IMR-90 (cell line): ENCODE measurements at regions not wholly inside any gene's neighbourhood (a gene's known extent, or its start where the extent isn't known, plus 50 kb on each side); places are given as distances from the start of the nearest gene placed in this dataset.

ENCODE experiments used
- ATAC-seq: fragments of 200-7000 bp; cut with Tn5 transposase; 2 replicates; pipeline ENCODE4 v1.9.1; 2020; ENCODE audit warnings: low read depth, mild to moderate bottlenecking, moderate library complexity
- BruUV-seq: library from RNA; stranded (reverse); fragments of 400-500 nt; replicated peaks from 2 replicates; lab custom pipeline; 2021; lab: Mats Ljungman, UMichigan
- CTCF ChIA-PET: fragments of 300-600 bp; formaldehyde crosslinking; extraction: SDS; loops from one replicate; lab custom pipeline; 2021; ENCODE audit warnings: antibody characterized with exemption; lab: Yijun Ruan, JAX
- POLR2A ChIA-PET: fragments of 300-600 bp; sonication (Branson Sonifier 250); formaldehyde crosslinking; loops from one replicate; lab custom pipeline; 2022; ENCODE audit warnings: antibody characterized with exemption; ENCODE audit not compliant: unreplicated experiment; lab: Charles Lee
- DNase-seq: peaks from one replicate; pipeline ENCODE4 v3.0.0; 2013
- H2AFZ ChIP-seq: replicated peaks from 2 replicates; pipeline ENCODE3; 2013; ENCODE audit warnings: low read length, mild to moderate bottlenecking; ENCODE audit not compliant: poor library complexity
- H2AK5ac ChIP-seq: 2 replicates; pipeline ENCODE4 v1.6.1; 2013; ENCODE audit warnings: low read depth, low read length, inconsistent platforms
- H2AK9ac ChIP-seq: replicated peaks from 2 replicates; pipeline ENCODE3; 2013; ENCODE audit warnings: mild to moderate bottlenecking, low read depth, low read length, moderate library complexity; ENCODE audit not compliant: poor library complexity
- H2BK120ac ChIP-seq: 2 replicates; pipeline ENCODE4 v1.6.1; 2013; ENCODE audit warnings: low read depth, low read length, inconsistent platforms
- H2BK15ac ChIP-seq: 3 replicates; pipeline ENCODE4 v1.6.1; 2013; ENCODE audit warnings: low read depth, low read length, inconsistent platforms
- H2BK20ac ChIP-seq: 2 replicates; pipeline ENCODE4 v1.6.1; 2013; ENCODE audit warnings: low read depth, mild to moderate bottlenecking, inconsistent platforms, low read length, moderate library complexity
- H2BK5ac ChIP-seq: 2 replicates; pipeline ENCODE4 v1.6.1; 2013; ENCODE audit warnings: mild to moderate bottlenecking, low read depth, low read length, inconsistent platforms; ENCODE audit not compliant: poor library complexity, severe bottlenecking
- H3K14ac ChIP-seq: replicated peaks from 2 replicates; pipeline ENCODE4 v1.6.1; 2013; ENCODE audit warnings: low read depth, low read length, inconsistent platforms
- H3K18ac ChIP-seq: 2 replicates; pipeline ENCODE4 v1.6.1; 2013; ENCODE audit warnings: low read depth, low read length, control low read depth
- H3K23ac ChIP-seq: 2 replicates; pipeline ENCODE4 v1.6.1; 2013; ENCODE audit warnings: low read depth, low read length, inconsistent platforms
- H3K27ac ChIP-seq: 2 replicates; pipeline ENCODE4 v1.5.1; 2013; ENCODE audit warnings: mild to moderate bottlenecking, control low read depth, low read length; ENCODE audit not compliant: insufficient read depth
- H3K27me3 ChIP-seq: 2 replicates; pipeline ENCODE4 v1.6.1; 2013; ENCODE audit warnings: low read length; ENCODE audit not compliant: control insufficient read depth, insufficient read depth
- H3K36me3 ChIP-seq: 2 replicates; pipeline ENCODE4 v1.6.1; 2013; ENCODE audit warnings: low read length, mixed read lengths; ENCODE audit not compliant: control insufficient read depth, insufficient read depth
- H3K4ac ChIP-seq: 2 replicates; pipeline ENCODE4 v1.6.1; 2013; ENCODE audit warnings: low read depth, low read length, inconsistent platforms
- H3K4me1 ChIP-seq: 2 replicates; pipeline ENCODE4 v1.6.1; 2013; ENCODE audit warnings: low read length, mixed read lengths; ENCODE audit not compliant: control insufficient read depth, insufficient read depth
- H3K4me2 ChIP-seq: 2 replicates; pipeline ENCODE4 v1.6.1; 2013; ENCODE audit warnings: low read depth, mild to moderate bottlenecking, control low read depth, low read length, moderate library complexity
- H3K4me3 ChIP-seq: 2 replicates; pipeline ENCODE4 v1.5.1; 2013; ENCODE audit warnings: low read depth, mild to moderate bottlenecking, control low read depth, low read length, moderate library complexity; ENCODE audit not compliant: insufficient read depth
- H3K56ac ChIP-seq: 2 replicates; pipeline ENCODE4 v1.6.1; 2013; ENCODE audit warnings: low read length, inconsistent platforms; ENCODE audit not compliant: insufficient read depth; ENCODE audit errors: extremely low read depth
- H3K79me1 ChIP-seq, 2 experiments: 2 replicates each; pipeline ENCODE4 v1.6.1; 2013; ENCODE audit warnings: low read length in 2 of 2, inconsistent platforms in 1 of 2, low read depth in 1 of 2
- H3K9ac ChIP-seq: 2 replicates; pipeline ENCODE4 v1.6.1; 2013; ENCODE audit warnings: low read depth, low read length, control low read depth
- H3K9me1 ChIP-seq: 2 replicates; pipeline ENCODE4 v1.6.1; 2013; ENCODE audit warnings: low read length, inconsistent platforms; ENCODE audit not compliant: insufficient read depth
- H3K9me3 ChIP-seq: 2 replicates; pipeline ENCODE4 v1.6.1; 2013; ENCODE audit warnings: low read length; ENCODE audit not compliant: control insufficient read depth, insufficient read depth
- H4K20me1 ChIP-seq: 2 replicates; pipeline ENCODE4 v1.6.1; 2013; ENCODE audit warnings: low read length, inconsistent platforms; ENCODE audit not compliant: insufficient read depth
- H4K5ac ChIP-seq: 2 replicates; pipeline ENCODE4 v1.6.1; 2013; ENCODE audit warnings: mild to moderate bottlenecking, low read depth, low read length, control low read depth
- H4K8ac ChIP-seq, 2 experiments: 2 replicates each; pipeline ENCODE4 v1.6.1; 2013; ENCODE audit warnings: low read depth in 2 of 2, low read length in 2 of 2, control low read depth in 1 of 2, inconsistent platforms in 1 of 2
- H4K91ac ChIP-seq: 2 replicates; pipeline ENCODE4 v1.6.1; 2013; ENCODE audit warnings: low read depth, low read length, inconsistent platforms; ENCODE audit not compliant: insufficient read depth
- MAZ ChIP-seq: IDR thresholded peaks from 2 replicates; pipeline ENCODE4 v1.6.1; 2012; ENCODE audit warnings: low read depth, mild to moderate bottlenecking, low read length, improper control_type of control experiment, moderate library complexity, borderline replicate concordance
- MXI1 ChIP-seq: IDR thresholded peaks from 2 replicates; pipeline ENCODE4 v1.6.1; 2012; ENCODE audit warnings: low read depth, mild to moderate bottlenecking, low read length, moderate library complexity, borderline replicate concordance
- RFX5 ChIP-seq: IDR thresholded peaks from 2 replicates; pipeline ENCODE4 v1.8.0; 2012; ENCODE audit warnings: low read depth, mild to moderate bottlenecking, low read length, moderate library complexity
- WGBS, 2 experiments: methylation state at CpG; one replicate each; pipeline versions ENCODE4 v1.1.5 to v1.1.7; 2013; ENCODE audit warnings: missing lambda C conversion rate in 2 of 2; ENCODE audit not compliant: insufficient read length in 1 of 2; ENCODE audit errors: extremely low coverage in 2 of 2; 5-methylcytosine and 5-hydroxymethylcytosine counted together
- dilution Hi-C: fragments of 300-500 bp; cut with HindIII; formaldehyde crosslinking; loops from one replicate; pipeline ENCODE4 v1.14.3; 2018; ENCODE audit warnings: low sequenced_read_pairs; ENCODE audit not compliant: unreplicated experiment
- in situ Hi-C: fragments of 300-500 bp; cut with MboI; formaldehyde crosslinking; loops from 3 replicates; pipeline ENCODE4 v1.14.3; 2019; ENCODE audit warnings: low sequenced_read_pairs, inconsistent platforms, mixed read lengths
- intact Hi-C: fragments of 100-400 bp; cut with micrococcal nuclease; formaldehyde crosslinking; loops from 2 replicates; pipeline ENCODE4 v1.10.0; 2022
- TF ChIP-seq, protein P1 (sequence below): fragments of 150-350 bp; IDR thresholded peaks from 2 replicates; pipeline ENCODE4 v1.6.1; 2017; ENCODE audit warnings: mild to moderate bottlenecking, antibody characterized with exemption, low read length, low read depth

- Histone ChIP-seq H2BK20ac (no peak overlapping the region), H3K36me3 (no peaks in the 10 kb centered on the region), H3K4ac (no peak overlapping the region), H2AK5ac (no peak overlapping the region), H3K14ac (no peak overlapping the region), H3K56ac (no peak overlapping the region), H4K5ac (no peak overlapping the region), H2AFZ (no peak overlapping the region), H3K27ac (no peak overlapping the region), H3K18ac (no peak overlapping the region), H2AK9ac (no peak overlapping the region), H3K27me3 (no peaks in the 10 kb centered on the region; the same call in 1 of the 2 replicates), H3K4me3 (no peak overlapping the region), H3K79me1 (no peaks in the 10 kb centered on the region), H3K9me1 (no peaks in the 10 kb centered on the region), H4K20me1 (no peaks in the 10 kb centered on the region), H2BK120ac (no peak overlapping the region), H3K4me1 (no peaks in the 10 kb centered on the region), H2BK15ac (no peak overlapping the region), H4K91ac (no peak overlapping the region), H3K23ac (no peak overlapping the region), H3K9me3 (no peaks in the 10 kb centered on the region), H3K9ac (no peak overlapping the region), H2BK5ac (no peak overlapping the region), H3K4me2 (no peak overlapping the region), H4K8ac (no peak overlapping the region)
- ChIA-PET POLR2A (no interaction called here), CTCF (no interaction called here)
- TF ChIP-seq RFX5 (no peak), MAZ (no peak), MXI1 (no peak)
- TF ChIP-seq, protein P1, sequence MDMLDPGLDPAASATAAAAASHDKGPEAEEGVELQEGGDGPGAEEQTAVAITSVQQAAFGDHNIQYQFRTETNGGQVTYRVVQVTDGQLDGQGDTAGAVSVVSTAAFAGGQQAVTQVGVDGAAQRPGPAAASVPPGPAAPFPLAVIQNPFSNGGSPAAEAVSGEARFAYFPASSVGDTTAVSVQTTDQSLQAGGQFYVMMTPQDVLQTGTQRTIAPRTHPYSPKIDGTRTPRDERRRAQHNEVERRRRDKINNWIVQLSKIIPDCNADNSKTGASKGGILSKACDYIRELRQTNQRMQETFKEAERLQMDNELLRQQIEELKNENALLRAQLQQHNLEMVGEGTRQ, result peak; percentile 58; the same call in 1 of the 2 replicates
- in situ Hi-C loops, result no loop called here
- dilution Hi-C loops, result no loop called here
- ATAC-seq (no peak), DNase-seq (no peak)
- no TSS peak for BruUV-seq
- intact Hi-C loops, result no loop called here
- 69% methylated on average over 3 of the region's 6 CpGs; no CpG with 5 or more reads in 1 of the 2 experiments for WGBS, 2 experiments
Observed at GRCh38 chr2:126824663-126825062, 74.0 kb upstream of the TEX51 start.
